ENCODE measurements at regions not wholly inside any gene's neighbourhood (a gene's known extent, or its start where the extent isn't known, plus 50 kb on each side); places are given as distances from the start of the nearest gene placed in this dataset.

DNA sequence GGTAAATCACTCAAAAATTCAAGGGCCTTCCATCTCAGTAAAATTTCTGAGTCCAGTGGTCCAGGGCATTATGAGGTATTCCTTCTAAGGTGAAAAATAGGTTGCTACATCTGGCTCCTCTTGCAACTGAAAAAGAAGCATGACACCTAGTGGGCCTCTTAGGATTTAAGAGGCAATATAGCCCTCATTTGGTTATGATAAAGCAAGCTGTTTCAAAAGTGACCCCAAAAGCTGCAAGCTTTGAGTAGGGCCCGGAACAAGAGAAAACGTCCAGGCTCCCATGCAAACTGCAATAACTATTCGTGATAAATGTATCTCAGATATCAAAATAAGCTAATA lies 1910.2 kb upstream of the PRR20A start:
- Mint-ChIP-seq H3K4me3 (ENCODE audit: unreplicated experiment) (no peak overlapping the region), H3K27ac (ENCODE audit: low read depth, unreplicated experiment) (no peak overlapping the region), H3K36me3 (ENCODE audit: insufficient read depth, unreplicated experiment) (no peaks in the 10 kb centered on the region), H3K9me3 (ENCODE audit: unreplicated experiment) (no peaks in the 10 kb centered on the region), H3K4me1 (ENCODE audit: insufficient read depth, unreplicated experiment) (no peaks in the 10 kb centered on the region), H3K27me3 (ENCODE audit: insufficient read depth, unreplicated experiment) (no peaks in the 10 kb centered on the region)
- TF ChIP-seq, protein P1, sequence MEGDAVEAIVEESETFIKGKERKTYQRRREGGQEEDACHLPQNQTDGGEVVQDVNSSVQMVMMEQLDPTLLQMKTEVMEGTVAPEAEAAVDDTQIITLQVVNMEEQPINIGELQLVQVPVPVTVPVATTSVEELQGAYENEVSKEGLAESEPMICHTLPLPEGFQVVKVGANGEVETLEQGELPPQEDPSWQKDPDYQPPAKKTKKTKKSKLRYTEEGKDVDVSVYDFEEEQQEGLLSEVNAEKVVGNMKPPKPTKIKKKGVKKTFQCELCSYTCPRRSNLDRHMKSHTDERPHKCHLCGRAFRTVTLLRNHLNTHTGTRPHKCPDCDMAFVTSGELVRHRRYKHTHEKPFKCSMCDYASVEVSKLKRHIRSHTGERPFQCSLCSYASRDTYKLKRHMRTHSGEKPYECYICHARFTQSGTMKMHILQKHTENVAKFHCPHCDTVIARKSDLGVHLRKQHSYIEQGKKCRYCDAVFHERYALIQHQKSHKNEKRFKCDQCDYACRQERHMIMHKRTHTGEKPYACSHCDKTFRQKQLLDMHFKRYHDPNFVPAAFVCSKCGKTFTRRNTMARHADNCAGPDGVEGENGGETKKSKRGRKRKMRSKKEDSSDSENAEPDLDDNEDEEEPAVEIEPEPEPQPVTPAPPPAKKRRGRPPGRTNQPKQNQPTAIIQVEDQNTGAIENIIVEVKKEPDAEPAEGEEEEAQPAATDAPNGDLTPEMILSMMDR (IDR thresholded peaks at IDR 0.05; ENCODE audit: unreplicated experiment) = no peak
- ChIA-PET CTCF (interaction anchor here (0.6 to 2.0 kb wide), 7 partner anchors 9 to 1427 kb away, joined by 3 to 8 read pairs (median 3); no protein-coding TSS in a partner anchor), POLR2A (no interaction called here)
- intact Hi-C loops (cut with micrococcal nuclease) = loop anchor here (5.0 kb wide), 1 partner anchor 1448 kb away; no protein-coding TSS in a partner anchor
- DNase-seq (ENCODE audit: unreplicated experiment) = peak; percentile 2
- BruUV-seq (replicated peaks) = no TSS peak

DNA sequence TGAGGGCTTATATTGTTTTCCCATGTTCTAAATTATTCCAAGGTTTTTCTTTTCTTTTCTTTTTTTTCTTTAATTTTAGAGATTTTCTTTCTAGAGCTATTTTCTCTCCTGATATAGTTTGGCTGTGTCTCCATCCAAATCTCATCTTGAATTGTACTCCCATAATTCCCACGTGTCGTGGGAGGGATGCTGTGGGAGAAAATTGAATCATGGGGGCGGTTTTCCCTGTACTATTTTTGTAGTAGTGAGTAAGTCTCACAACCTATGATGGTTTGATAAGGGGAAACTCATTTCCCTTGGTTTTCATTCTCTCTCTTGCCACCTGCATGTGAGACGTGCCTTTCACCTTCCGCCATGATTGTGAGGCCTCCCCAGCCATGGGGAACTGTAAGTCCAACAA lies 1906.4 kb upstream of the PRR20A start:
- ChIA-PET POLR2A (interaction anchor here (0.7 kb wide), 1 partner anchor 161 kb away, joined by 3 read pairs; no protein-coding TSS in a partner anchor), CTCF (interaction anchor here (0.6 kb wide), 1 partner anchor 501 kb away, joined by 5 read pairs; no protein-coding TSS in a partner anchor)
- TF ChIP-seq, protein P1 (IDR thresholded peaks at IDR 0.05; ENCODE audit: unreplicated experiment) = no peak
- Mint-ChIP-seq H3K27me3 (ENCODE audit: insufficient read depth, unreplicated experiment) (peaks cover 5% of the 10 kb centered on the region), H3K9me3 (ENCODE audit: unreplicated experiment) (no peaks in the 10 kb centered on the region), H3K4me1 (ENCODE audit: insufficient read depth, unreplicated experiment) (no peaks in the 10 kb centered on the region), H3K27ac (ENCODE audit: low read depth, unreplicated experiment) (no peak overlapping the region), H3K4me3 (ENCODE audit: unreplicated experiment) (no peak overlapping the region), H3K36me3 (ENCODE audit: insufficient read depth, unreplicated experiment) (no peaks in the 10 kb centered on the region)
- intact Hi-C loops (cut with micrococcal nuclease) = loop anchor here (5.0 kb wide), 1 partner anchor 1452 kb away; no protein-coding TSS in a partner anchor
- no peak for DNase-seq (ENCODE audit: unreplicated experiment)
- BruUV-seq (replicated peaks) = no TSS peak

DNA sequence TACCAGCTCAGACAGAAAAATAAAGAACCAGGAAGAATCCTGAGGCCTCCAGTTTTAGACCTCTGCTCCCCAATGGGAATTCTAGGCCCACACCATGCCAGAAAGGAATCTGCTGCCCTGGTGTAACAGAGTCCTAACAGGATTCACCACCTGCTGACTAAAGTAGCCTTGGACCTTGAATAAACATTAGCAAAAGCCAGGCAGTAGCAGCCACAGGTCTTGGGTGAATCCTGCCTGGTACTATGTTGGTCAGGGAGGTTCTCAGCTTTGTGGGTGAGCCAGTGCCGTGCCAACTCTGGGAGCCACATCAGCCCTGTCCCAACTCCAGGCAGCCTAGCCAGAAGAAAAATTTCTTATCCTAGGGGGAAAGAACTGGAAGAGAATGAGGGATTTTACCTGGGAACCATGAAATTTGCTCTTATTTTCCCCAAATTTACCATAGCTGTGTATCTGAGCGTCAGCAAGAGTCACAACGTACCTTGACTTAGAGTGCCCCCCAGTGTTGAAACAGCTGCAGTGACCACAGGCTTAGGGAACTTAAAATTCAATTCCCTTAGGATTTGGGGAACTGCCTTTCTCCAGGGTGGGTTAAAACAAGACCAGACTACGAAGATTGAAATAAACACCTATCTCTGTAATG lies 1895.6 kb upstream of the PRR20A start:
- intact Hi-C loops (cut with micrococcal nuclease) = loop anchor here (1.0 to 5.0 kb wide), 5 partner anchors 513 to 1995 kb away; no protein-coding TSS in a partner anchor
- H3K4me3 Mint-ChIP-seq (ENCODE audit: unreplicated experiment) = no peak overlapping the region
- BruUV-seq (replicated peaks) = no TSS peak
- peaks cover 3% of the 10 kb centered on the region for H3K27me3 Mint-ChIP-seq (ENCODE audit: insufficient read depth, unreplicated experiment)
- peak; percentile 46 for DNase-seq (ENCODE audit: unreplicated experiment)
- H3K4me1 Mint-ChIP-seq (ENCODE audit: insufficient read depth, unreplicated experiment) = no peaks in the 10 kb centered on the region
- no peaks in the 10 kb centered on the region for H3K36me3 Mint-ChIP-seq (ENCODE audit: insufficient read depth, unreplicated experiment)
- TF ChIP-seq, protein P1 (IDR thresholded peaks at IDR 0.05; ENCODE audit: unreplicated experiment) = peak; percentile 65
- no peak overlapping the region for H3K27ac Mint-ChIP-seq (ENCODE audit: low read depth, unreplicated experiment)
- POLR2A ChIA-PET = no interaction called here
- CTCF ChIA-PET = interaction anchor here (0.6 to 2.8 kb wide), 14 partner anchors 8 to 1995 kb away, joined by 3 to 11 read pairs (median 4); no protein-coding TSS in a partner anchor
- H3K9me3 Mint-ChIP-seq (ENCODE audit: unreplicated experiment) = no peaks in the 10 kb centered on the region

DNA sequence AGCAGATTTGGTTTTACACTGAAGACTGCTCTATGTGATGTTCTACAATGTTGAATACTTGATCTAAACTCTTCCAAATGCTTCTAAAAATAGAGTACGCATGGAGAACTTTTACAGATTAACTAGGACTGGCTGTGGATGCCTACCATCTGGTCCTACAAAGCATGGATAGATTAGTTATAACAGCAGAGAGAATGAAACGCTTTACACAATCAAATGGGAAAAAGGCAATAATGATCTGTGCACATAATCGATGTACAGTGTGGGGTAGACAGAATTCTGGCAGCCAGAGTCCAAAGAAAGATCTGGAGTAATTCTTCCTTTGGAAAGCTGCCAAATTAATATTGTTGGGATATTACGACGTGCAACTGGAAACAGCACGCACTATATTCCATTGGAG lies 1885.5 kb upstream of the PRR20A start:
- TF ChIP-seq, protein P1 (IDR thresholded peaks at IDR 0.05; ENCODE audit: unreplicated experiment) = no peak
- no TSS peak for BruUV-seq (replicated peaks)
- H3K4me1 Mint-ChIP-seq (ENCODE audit: insufficient read depth, unreplicated experiment) = no peaks in the 10 kb centered on the region
- H3K9me3 Mint-ChIP-seq (ENCODE audit: unreplicated experiment) = no peaks in the 10 kb centered on the region
- no peak for DNase-seq (ENCODE audit: unreplicated experiment)
- H3K27ac Mint-ChIP-seq (ENCODE audit: low read depth, unreplicated experiment) = no peak overlapping the region
- POLR2A ChIA-PET = no interaction called here
- no peak overlapping the region for H3K4me3 Mint-ChIP-seq (ENCODE audit: unreplicated experiment)
- intact Hi-C loops (cut with micrococcal nuclease) = no loop called here
- no peaks in the 10 kb centered on the region for H3K36me3 Mint-ChIP-seq (ENCODE audit: insufficient read depth, unreplicated experiment)
- CTCF ChIA-PET = no interaction called here
- peaks cover 54% of the 10 kb centered on the region for H3K27me3 Mint-ChIP-seq (ENCODE audit: insufficient read depth, unreplicated experiment)

Measured in MCF 10A (cell line).